Keratinocyte (primary cell): ENCODE measurements at regions not wholly inside any gene's neighbourhood (a gene's known extent, or its start where the extent isn't known, plus 50 kb on each side); places are given as distances from the start of the nearest gene placed in this dataset.
A peak's percentile ranks its signal among the peaks of the same experiment; 100 is the strongest.

Source experiments
- DNase-seq: peaks from one replicate; pipeline ENCODE4 v3.0.0-alpha.2; 2011; ENCODE audit warnings: low read depth, missing footprints, low spot score
- FAIRE-seq: peaks from 2 replicates; lab custom pipeline; 2011; peaks lifted over from hg19 to GRCh38; lab: Jason Lieb, UNC
- H2AFZ ChIP-seq: 2 replicates; pipeline ENCODE4 v1.6.0; 2012; ENCODE audit warnings: low read length, control low read depth, inconsistent platforms; ENCODE audit not compliant: control insufficient read depth
- H3K27ac ChIP-seq: 2 replicates; pipeline ENCODE4 v1.5.1; 2011; ENCODE audit warnings: low read length; ENCODE audit not compliant: control insufficient read depth, insufficient read depth
- H3K27me3 ChIP-seq: 3 replicates; pipeline ENCODE4 v1.6.0; 2011; ENCODE audit warnings: low read length; ENCODE audit not compliant: control insufficient read depth, insufficient read depth; ENCODE audit errors: extremely low read depth
- H3K36me3 ChIP-seq, 2 experiments: 2 replicates in 1 of 2; 3 replicates in 1 of 2; pipeline ENCODE4 v1.5.1; 2011; ENCODE audit warnings: low read length in 2 of 2, mild to moderate bottlenecking in 1 of 2; ENCODE audit not compliant: control insufficient read depth in 2 of 2, insufficient read depth in 2 of 2; ENCODE audit errors: extremely low read depth in 1 of 2
- H3K4me1 ChIP-seq: 3 replicates; pipeline ENCODE4 v1.5.1; 2011; ENCODE audit warnings: low read length; ENCODE audit not compliant: control insufficient read depth, insufficient read depth; ENCODE audit errors: extremely low read depth
- H3K4me2 ChIP-seq: 3 replicates; pipeline ENCODE4 v1.6.0; 2011; ENCODE audit warnings: low read depth, low read length; ENCODE audit not compliant: control insufficient read depth, insufficient read depth; ENCODE audit errors: extremely low read depth
- H3K4me3 ChIP-seq, 3 experiments: fragments of 200-600 bp in 1 of 3; sonication (generic) in 1 of 3; 2 replicates in 2 of 3; 3 replicates in 1 of 3; pipeline ENCODE4 v1.5.1; 2011 to 2016; ENCODE audit warnings: low read length in 3 of 3, mild to moderate bottlenecking in 3 of 3, control low read depth in 2 of 3, inconsistent platforms in 1 of 3, low read depth in 1 of 3, mixed read lengths in 1 of 3, mixed run types in 1 of 3, moderate library complexity in 1 of 3; ENCODE audit not compliant: control insufficient read depth in 2 of 3, insufficient read depth in 2 of 3; ENCODE audit errors: extremely low read depth in 1 of 3
- H3K79me2 ChIP-seq: 2 replicates; pipeline ENCODE4 v1.6.0; 2012; ENCODE audit warnings: low read length; ENCODE audit not compliant: control insufficient read depth, insufficient read depth
- H3K9ac ChIP-seq: 3 replicates; pipeline ENCODE4 v1.6.0; 2011; ENCODE audit warnings: low read length; ENCODE audit not compliant: control insufficient read depth, insufficient read depth; ENCODE audit errors: extremely low read depth
- H3K9me1 ChIP-seq: 3 replicates; pipeline ENCODE4 v1.6.0; 2011; ENCODE audit warnings: low read length; ENCODE audit not compliant: control insufficient read depth, insufficient read depth; ENCODE audit errors: extremely low read depth
- H3K9me3 ChIP-seq: 2 replicates; pipeline ENCODE4 v1.5.1; 2012; ENCODE audit warnings: low read depth, low read length; ENCODE audit not compliant: control insufficient read depth
- H4K20me1 ChIP-seq: 3 replicates; pipeline ENCODE4 v1.6.0; 2011; ENCODE audit warnings: low read length; ENCODE audit not compliant: control insufficient read depth, insufficient read depth; ENCODE audit errors: extremely low read depth
- EZH2 ChIP-seq: IDR thresholded peaks from one replicate; pipeline ENCODE4 v1.6.1; 2012; ENCODE audit warnings: inconsistent platforms, mild to moderate bottlenecking, low read length, moderate library complexity
- dilution Hi-C: fragments of 300-500 bp; cut with MboI; formaldehyde crosslinking; loops from one replicate; pipeline ENCODE4 v1.7.0; 2020; ENCODE audit warnings: low sequenced_read_pairs; ENCODE audit not compliant: extremely low pct_ligation_motif_present
- TF ChIP-seq, protein P1 (sequence below), 3 experiments: IDR thresholded peaks in 1 of 3; conservative IDR thresholded peaks in 1 of 3; optimal IDR thresholded peaks in 1 of 3; 2 replicates in 2 of 3; 3 replicates in 1 of 3; pipeline versions ENCODE3 to v1.5.1; 2011; ENCODE audit warnings: low read length in 3 of 3, mild to moderate bottlenecking in 3 of 3, moderate library complexity in 2 of 3, control low read depth in 1 of 3, inconsistent platforms in 1 of 3; ENCODE audit not compliant: insufficient read depth in 2 of 3; ENCODE audit errors: extremely low read depth in 1 of 3

DNA sequence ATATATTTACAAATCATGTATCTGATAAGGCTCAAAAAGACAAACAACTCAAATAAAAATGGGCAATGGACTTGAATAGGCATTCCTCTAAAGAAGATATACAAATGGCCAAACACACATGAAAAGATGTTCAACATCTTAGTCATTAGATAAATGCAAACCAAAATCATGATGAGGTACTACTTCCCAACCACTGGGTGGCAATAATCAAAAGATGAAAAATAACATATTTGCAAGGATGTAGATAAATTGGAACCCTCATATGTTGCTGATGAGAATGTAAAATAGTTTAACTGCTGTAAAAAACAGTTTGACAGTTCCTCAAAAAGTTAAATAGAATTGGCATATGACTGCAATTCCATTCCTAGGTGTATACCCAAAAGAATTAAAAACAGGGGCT is 132.3 kb downstream of the TTC32 start:
- FAIRE-seq (no peak), DNase-seq (no peak)

DNA sequence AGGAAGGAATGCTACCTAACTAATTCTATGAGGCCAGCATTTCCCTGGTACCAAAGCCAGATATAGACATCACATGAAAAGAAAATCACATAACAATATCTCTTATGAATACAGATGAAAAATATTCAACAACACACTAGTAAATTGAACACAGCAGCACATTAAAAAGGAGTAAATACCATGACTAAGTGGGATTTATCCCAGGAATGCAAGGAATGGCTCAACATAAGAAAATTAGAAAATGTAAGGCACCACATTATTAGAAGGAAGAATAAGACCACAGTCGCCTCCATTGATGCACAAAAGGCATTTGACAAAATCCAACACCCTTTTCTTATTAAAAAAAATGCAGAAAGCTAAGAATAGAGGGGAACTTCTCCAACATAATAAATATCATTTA is 133.9 kb downstream of the TTC32 start:
- no peaks in the 10 kb centered on the region for H4K20me1 ChIP-seq
- DNase-seq (no peak), FAIRE-seq (no peak)
- H2AFZ ChIP-seq, result no peak overlapping the region
- no peak overlapping the region for H3K9ac ChIP-seq
- no peak overlapping the region for H3K27ac ChIP-seq
- dilution Hi-C loops, result no loop called here
- no peaks in the 10 kb centered on the region for H3K9me1 ChIP-seq
- H3K36me3 ChIP-seq, result no peaks in the 10 kb centered on the region
- no peak overlapping the region for H3K4me3 ChIP-seq
- peaks cover 5% of the 10 kb centered on the region for H3K27me3 ChIP-seq
- TF ChIP-seq, protein P1, sequence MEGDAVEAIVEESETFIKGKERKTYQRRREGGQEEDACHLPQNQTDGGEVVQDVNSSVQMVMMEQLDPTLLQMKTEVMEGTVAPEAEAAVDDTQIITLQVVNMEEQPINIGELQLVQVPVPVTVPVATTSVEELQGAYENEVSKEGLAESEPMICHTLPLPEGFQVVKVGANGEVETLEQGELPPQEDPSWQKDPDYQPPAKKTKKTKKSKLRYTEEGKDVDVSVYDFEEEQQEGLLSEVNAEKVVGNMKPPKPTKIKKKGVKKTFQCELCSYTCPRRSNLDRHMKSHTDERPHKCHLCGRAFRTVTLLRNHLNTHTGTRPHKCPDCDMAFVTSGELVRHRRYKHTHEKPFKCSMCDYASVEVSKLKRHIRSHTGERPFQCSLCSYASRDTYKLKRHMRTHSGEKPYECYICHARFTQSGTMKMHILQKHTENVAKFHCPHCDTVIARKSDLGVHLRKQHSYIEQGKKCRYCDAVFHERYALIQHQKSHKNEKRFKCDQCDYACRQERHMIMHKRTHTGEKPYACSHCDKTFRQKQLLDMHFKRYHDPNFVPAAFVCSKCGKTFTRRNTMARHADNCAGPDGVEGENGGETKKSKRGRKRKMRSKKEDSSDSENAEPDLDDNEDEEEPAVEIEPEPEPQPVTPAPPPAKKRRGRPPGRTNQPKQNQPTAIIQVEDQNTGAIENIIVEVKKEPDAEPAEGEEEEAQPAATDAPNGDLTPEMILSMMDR (optimal IDR thresholded peaks at IDR 0.05 in 1 of 3, IDR thresholded peaks at IDR 0.05 in 1 of 3, conservative IDR thresholded peaks at IDR 0.05 in 1 of 3; ENCODE audit: extremely low read depth in 1 of 3, insufficient read depth in 2 of 3, low read length in 3 of 3), result no peak
- TF ChIP-seq EZH2, result no peak
- H3K4me1 ChIP-seq, result no peaks in the 10 kb centered on the region
- no peaks in the 10 kb centered on the region for H3K79me2 ChIP-seq
- H3K9me3 ChIP-seq, result no peaks in the 10 kb centered on the region
- no peak overlapping the region for H3K4me2 ChIP-seq

More for the DNA sequence above, 132.3 kb downstream of the TTC32 start:
- Histone ChIP-seq H3K9me3 (no peaks in the 10 kb centered on the region), H3K79me2 (no peaks in the 10 kb centered on the region), H3K36me3 (no peaks in the 10 kb centered on the region), H3K4me1 (no peaks in the 10 kb centered on the region), H3K9me1 (no peaks in the 10 kb centered on the region), H2AFZ (no peak overlapping the region), H3K4me2 (no peak overlapping the region), H3K4me3 (no peak overlapping the region), H3K9ac (no peak overlapping the region), H3K27ac (no peak overlapping the region), H3K27me3 (peaks cover 5% of the 10 kb centered on the region), H4K20me1 (no peaks in the 10 kb centered on the region)
- TF ChIP-seq EZH2, result no peak
- TF ChIP-seq, protein P1 (optimal IDR thresholded peaks at IDR 0.05 in 1 of 3, IDR thresholded peaks at IDR 0.05 in 1 of 3, conservative IDR thresholded peaks at IDR 0.05 in 1 of 3; ENCODE audit: extremely low read depth in 1 of 3, insufficient read depth in 2 of 3, low read length in 3 of 3), result peak in 1 of 3 experiments; percentile 26
- dilution Hi-C loops, result no loop called here
